Nephron (organoid): ENCODE measurements at regions not wholly inside any gene's neighbourhood (a gene's known extent, or its start where the extent isn't known, plus 50 kb on each side); places are given as distances from the start of the nearest gene placed in this dataset.
A peak's percentile ranks its signal among the peaks of the same experiment; 100 is the strongest.

Experiments used
- H3K27ac Mint-ChIP-seq, 3 experiments: 2 replicates each; pipeline ENCODE4 v1.8.0; 2020; ENCODE audit warnings: mixed read lengths in 3 of 3, mild to moderate bottlenecking in 2 of 3, moderate library complexity in 1 of 3
- H3K27me3 Mint-ChIP-seq: 2 replicates; pipeline ENCODE4 v1.8.0; 2021; ENCODE audit warnings: low read depth, mild to moderate bottlenecking, moderate library complexity, mixed read lengths
- H3K36me3 Mint-ChIP-seq: 2 replicates; pipeline ENCODE4 v1.8.0; 2020; ENCODE audit warnings: low read depth, mixed read lengths
- H3K4me1 Mint-ChIP-seq: 2 replicates; pipeline ENCODE4 v1.8.0; 2020; ENCODE audit warnings: mixed read lengths
- H3K4me3 Mint-ChIP-seq, 3 experiments: 2 replicates each; pipeline ENCODE4 v1.8.0; 2020; ENCODE audit warnings: mild to moderate bottlenecking in 3 of 3, mixed read lengths in 3 of 3, moderate library complexity in 2 of 3
- H3K9me3 Mint-ChIP-seq: 2 replicates; pipeline ENCODE4 v1.8.0; 2020; ENCODE audit warnings: mixed read lengths
- CTCF ChIP-seq, 3 experiments: fragments of 200-600 bp; sonication (generic); IDR thresholded peaks; one replicate each; pipeline ENCODE4 v1.5.0; 2021; ENCODE audit warnings: antibody characterized with exemption in 3 of 3; ENCODE audit not compliant: unreplicated experiment in 3 of 3

- peaks cover 4% of the 10 kb centered on the region for H3K36me3 Mint-ChIP-seq
- peaks cover 13% of the 10 kb centered on the region for H3K27me3 Mint-ChIP-seq
- peaks cover 6% of the 10 kb centered on the region for H3K9me3 Mint-ChIP-seq
- no peak for TF ChIP-seq CTCF (IDR thresholded peaks at IDR 0.05; ENCODE audit: unreplicated experiment in 3 of 3)
- peak overlapping the region in 2 of 3 experiments; percentile 32 to 55 for H3K27ac Mint-ChIP-seq
- no peak overlapping the region for H3K4me3 Mint-ChIP-seq
- H3K4me1 Mint-ChIP-seq, result peaks cover 6% of the 10 kb centered on the region
Measured at GRCh38 chr3:72535772-72536171, 312.5 kb downstream of the SHQ1 start.

- H3K36me3 Mint-ChIP-seq, result peaks cover 4% of the 10 kb centered on the region
- H3K27ac Mint-ChIP-seq, result peak overlapping the region in 1 of 3 experiments; percentile 5
- no peak overlapping the region for H3K4me3 Mint-ChIP-seq
- H3K27me3 Mint-ChIP-seq, result peaks cover 13% of the 10 kb centered on the region
- peaks cover 6% of the 10 kb centered on the region for H3K4me1 Mint-ChIP-seq
- peaks cover 4% of the 10 kb centered on the region for H3K9me3 Mint-ChIP-seq
- no peak for TF ChIP-seq CTCF (IDR thresholded peaks at IDR 0.05; ENCODE audit: unreplicated experiment in 3 of 3)
Measured at GRCh38 chr3:72533591-72534473, 314.4 kb downstream of the SHQ1 start.

- Mint-ChIP-seq H3K9me3 (peaks cover 4% of the 10 kb centered on the region), H3K4me3 (no peak overlapping the region), H3K36me3 (peaks cover 4% of the 10 kb centered on the region), H3K4me1 (no peaks in the 10 kb centered on the region), H3K27me3 (peaks cover 23% of the 10 kb centered on the region), H3K27ac (no peak overlapping the region)
- no peak for TF ChIP-seq CTCF (IDR thresholded peaks at IDR 0.05; ENCODE audit: unreplicated experiment in 3 of 3)
Measured at GRCh38 chr3:72530426-72530825, 317.8 kb downstream of the SHQ1 start.

- H3K27me3 Mint-ChIP-seq, result peaks cover 21% of the 10 kb centered on the region
- H3K9me3 Mint-ChIP-seq, result peaks cover 4% of the 10 kb centered on the region
- no peak for TF ChIP-seq CTCF (IDR thresholded peaks at IDR 0.05; ENCODE audit: unreplicated experiment in 3 of 3)
- no peak overlapping the region for H3K27ac Mint-ChIP-seq
- H3K4me3 Mint-ChIP-seq, result no peak overlapping the region
- H3K36me3 Mint-ChIP-seq, result peaks cover 4% of the 10 kb centered on the region
- H3K4me1 Mint-ChIP-seq, result no peaks in the 10 kb centered on the region
Measured at GRCh38 chr3:72529081-72529480, 319.2 kb downstream of the SHQ1 start.

GRCh38 chr3:72523429-72524151, 324.7 kb downstream of the SHQ1 start:
- H3K27me3 Mint-ChIP-seq, result peaks cover 13% of the 10 kb centered on the region
- TF ChIP-seq CTCF (IDR thresholded peaks at IDR 0.05; ENCODE audit: unreplicated experiment in 3 of 3), result no peak
- H3K36me3 Mint-ChIP-seq, result no peaks in the 10 kb centered on the region

More at GRCh38 chr3:72523429-72524151, 324.7 kb downstream of the SHQ1 start:
- Mint-ChIP-seq H3K27ac (peak overlapping the region in 2 of 3 experiments; percentile 33 to 37), H3K4me1 (peaks cover 28% of the 10 kb centered on the region), H3K4me3 (no peak overlapping the region), H3K9me3 (no peaks in the 10 kb centered on the region)
